ENCODE measurements at regions not wholly inside any gene's neighbourhood (a gene's known extent, or its start where the extent isn't known, plus 50 kb on each side); places are given as distances from the start of the nearest gene placed in this dataset.

- no peak overlapping the region for H3K4me3 ChIP-seq (ENCODE audit: low read depth, low read length)
- no peak for DNase-seq (ENCODE audit: low read depth)
- TF ChIP-seq CTCF (IDR thresholded peaks at IDR 0.05; ENCODE audit: low read depth, low read length) (no peak), MYC (IDR thresholded peaks at IDR 0.05; ENCODE audit: low read depth, low read length) (no peak), MAX (IDR thresholded peaks at IDR 0.05; ENCODE audit: low read depth, low read length) (no peak), POLR2A (IDR thresholded peaks at IDR 0.05; ENCODE audit: extremely low read depth, insufficient read length) (no peak)
These were observed 220.8 kb downstream of the NMUR2 start for GRCh38 chr5:152184266-152184665.

GRCh38 chr5:152181461-152181860 lies 223.6 kb downstream of the NMUR2 start:
- no peak for TF ChIP-seq CTCF (IDR thresholded peaks at IDR 0.05; ENCODE audit: low read depth, low read length)
- no peak for TF ChIP-seq MYC (IDR thresholded peaks at IDR 0.05; ENCODE audit: low read depth, low read length)
- TF ChIP-seq MAX (IDR thresholded peaks at IDR 0.05; ENCODE audit: low read depth, low read length): no peak
- TF ChIP-seq POLR2A (IDR thresholded peaks at IDR 0.05; ENCODE audit: extremely low read depth, insufficient read length): no peak
- H3K4me3 ChIP-seq (ENCODE audit: low read depth, low read length): no peak overlapping the region
- no peak for DNase-seq (ENCODE audit: low read depth)

- TF ChIP-seq MAX (IDR thresholded peaks at IDR 0.05; ENCODE audit: low read depth, low read length) (no peak), POLR2A (IDR thresholded peaks at IDR 0.05; ENCODE audit: extremely low read depth, insufficient read length) (no peak), CTCF (IDR thresholded peaks at IDR 0.05; ENCODE audit: low read depth, low read length) (no peak), MYC (IDR thresholded peaks at IDR 0.05; ENCODE audit: low read depth, low read length) (no peak)
- no peak overlapping the region for H3K4me3 ChIP-seq (ENCODE audit: low read depth, low read length)
- no peak for DNase-seq (ENCODE audit: low read depth)
These were observed 226.8 kb downstream of the NMUR2 start for GRCh38 chr5:152178350-152178699.

- TF ChIP-seq MYC (IDR thresholded peaks at IDR 0.05; ENCODE audit: low read depth, low read length): no peak
- TF ChIP-seq MAX (IDR thresholded peaks at IDR 0.05; ENCODE audit: low read depth, low read length): no peak
- no peak for TF ChIP-seq CTCF (IDR thresholded peaks at IDR 0.05; ENCODE audit: low read depth, low read length)
- no peak for TF ChIP-seq POLR2A (IDR thresholded peaks at IDR 0.05; ENCODE audit: extremely low read depth, insufficient read length)
- DNase-seq (ENCODE audit: low read depth): no peak
- no peak overlapping the region for H3K4me3 ChIP-seq (ENCODE audit: low read depth, low read length)
These were observed 227.3 kb downstream of the NMUR2 start for GRCh38 chr5:152177626-152178349.

GRCh38 chr5:152171888-152172287 lies 233.2 kb downstream of the NMUR2 start:
- H3K4me3 ChIP-seq (ENCODE audit: low read depth, low read length): no peak overlapping the region
- DNase-seq (ENCODE audit: low read depth): no peak
- TF ChIP-seq CTCF (IDR thresholded peaks at IDR 0.05; ENCODE audit: low read depth, low read length) (no peak), POLR2A (IDR thresholded peaks at IDR 0.05; ENCODE audit: extremely low read depth, insufficient read length) (no peak), MAX (IDR thresholded peaks at IDR 0.05; ENCODE audit: low read depth, low read length) (no peak), MYC (IDR thresholded peaks at IDR 0.05; ENCODE audit: low read depth, low read length) (no peak)

Measured in NB4 (cell line).